Esophagus muscularis mucosa (tissue), 4 donors: ENCODE measurements at regions not wholly inside any gene's neighbourhood (a gene's known extent, or its start where the extent isn't known, plus 50 kb on each side); places are given as distances from the start of the nearest gene placed in this dataset.
"Not testable (repeated sequence)": the region's sequence is repeated elsewhere in the genome, so short reads cannot be mapped to it uniquely, and the experiment has no call there.

Experiments
- DNase-seq: peaks from one replicate; pipeline ENCODE4 v3.0.0-alpha.2; 2017; ENCODE audit errors: extremely low spot score
- H3K27ac ChIP-seq, 4 donors: fragments of 200-600 bp; sonication (generic); replicated peaks in 1 of 4; 1 replicate in 3 of 4; 2 replicates in 1 of 4; pipeline ENCODE4 v1.5.1; 2016 to 2019; ENCODE audit warnings: mild to moderate bottlenecking in 1 of 4
- H3K27me3 ChIP-seq, 4 donors: fragments of 200-600 bp; sonication (generic); one replicate each; pipeline versions ENCODE4 v1.5.1 to v1.6.0; 2016 to 2019
- H3K36me3 ChIP-seq, 4 donors: fragments of 200-600 bp; sonication (generic); one replicate each; pipeline ENCODE4 v1.5.1; 2016 to 2019
- H3K4me1 ChIP-seq, 4 donors: fragments of 200-600 bp; sonication (generic); one replicate each; pipeline ENCODE4 v1.5.1; 2016 to 2019
- H3K4me3 ChIP-seq, 4 donors: fragments of 200-600 bp; sonication (generic); 1 replicate in 2 of 4; 2 replicates in 2 of 4; pipeline ENCODE4 v1.5.1; 2016 to 2019; ENCODE audit warnings: mild to moderate bottlenecking in 4 of 4, moderate library complexity in 1 of 4
- H3K9me3 ChIP-seq, 4 donors: fragments of 200-600 bp; sonication (generic); 1 replicate in 3 of 4; 2 replicates in 1 of 4; pipeline ENCODE4 v1.5.1; 2016 to 2019
- CTCF ChIP-seq, 3 experiments: fragments of 200-600 bp in 2 of 3; fragments of 450-650 bp in 1 of 3; sonication (generic) in 2 of 3; IDR thresholded peaks; one replicate each; pipeline ENCODE4 v1.5.1; 2017 to 2019; ENCODE audit warnings: antibody characterized with exemption in 3 of 3, mild to moderate bottlenecking in 2 of 3, moderate library complexity in 1 of 3
- EP300 ChIP-seq: sonication (generic); formaldehyde crosslinking; IDR thresholded peaks from one replicate; pipeline ENCODE4 v1.6.1; 2017; ENCODE audit warnings: antibody characterized with exemption
- POLR2A ChIP-seq: fragments of 450-650 bp; IDR thresholded peaks from one replicate; pipeline ENCODE4 v1.6.1; 2017; ENCODE audit warnings: antibody characterized with exemption, moderate library complexity, mild to moderate bottlenecking, low read depth
- POLR2AphosphoS5 ChIP-seq, 2 donors: sonication (generic); formaldehyde crosslinking; IDR thresholded peaks; one replicate each; pipeline ENCODE4 v1.6.1; 2017; ENCODE audit warnings: antibody characterized with exemption in 2 of 2
- WGBS: methylation state at CpG from one replicate; pipeline ENCODE4 v1.1.5; 2018; 5-methylcytosine and 5-hydroxymethylcytosine counted together
- intact Hi-C: fragments of 100-400 bp; cut with DNase I; formaldehyde crosslinking; loops from one replicate; pipeline ENCODE4 v1.15.1; 2023
- small RNA-seq, 3 donors: library from RNA; depleted of rRNA; stranded (forward); fragments of <200 nt; gene quantifications; one replicate each; pipeline ENCODE3, GENCODE V24; 2016

GRCh38 chr5:62242000-62242399 lies 64.0 kb upstream of the KIF2A start:
- intact Hi-C loops, H3K27ac ChIP-seq, DNase-seq, H3K4me3 ChIP-seq, H3K27me3 ChIP-seq, H3K36me3 ChIP-seq, H3K9me3 ChIP-seq, H3K4me1 ChIP-seq: not testable (repeated sequence)
- WGBS: 89% methylated on average over 5 of the region's 5 CpGs

DNA sequence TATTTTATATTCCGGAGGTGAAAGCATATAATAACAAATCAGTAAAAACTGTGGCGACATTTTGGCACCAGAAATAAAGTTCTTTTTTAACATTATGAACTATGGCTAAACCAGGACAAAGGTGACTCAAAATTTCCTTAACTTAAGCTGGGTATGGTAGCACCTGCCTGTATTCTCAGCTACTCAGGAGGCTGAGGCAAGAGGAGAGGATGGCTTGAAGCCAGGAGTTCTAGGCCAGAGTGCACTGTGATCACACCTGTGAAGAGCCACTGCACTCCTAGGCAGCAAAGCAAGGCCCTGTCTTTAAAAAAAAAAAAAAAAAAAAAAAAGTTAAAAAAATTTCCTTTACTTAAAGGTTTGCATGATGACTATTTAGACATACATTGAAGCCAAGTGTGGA lies 63.0 kb upstream of the KIF2A start:
- H3K36me3 ChIP-seq, intact Hi-C loops, H3K4me1 ChIP-seq, H3K9me3 ChIP-seq, H3K27ac ChIP-seq, H3K4me3 ChIP-seq, DNase-seq, H3K27me3 ChIP-seq: not testable (repeated sequence)
- 84% methylated on average over 2 of the region's 2 CpGs for WGBS

DNA sequence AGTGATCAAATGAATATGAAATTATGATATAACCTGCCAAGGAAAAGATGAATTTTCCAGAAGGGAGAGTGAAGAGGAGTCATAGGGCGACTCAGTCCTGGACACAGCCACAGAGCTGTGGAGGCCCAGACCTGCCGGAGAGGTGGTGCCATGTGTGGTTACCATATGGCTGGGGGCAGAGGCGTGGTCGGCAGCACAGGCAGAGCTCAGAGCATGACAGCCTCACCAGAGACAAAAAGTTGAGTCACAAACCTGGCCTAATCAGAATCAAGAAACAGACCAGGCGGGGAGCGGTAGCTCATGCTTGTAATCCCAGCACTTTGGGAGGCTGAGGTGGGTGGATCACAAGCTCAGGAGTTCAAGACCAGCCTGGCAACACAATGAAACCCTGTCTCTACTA lies 57.8 kb upstream of the KIF2A start:
- H3K4me3 ChIP-seq, H3K27ac ChIP-seq, H3K36me3 ChIP-seq, H3K4me1 ChIP-seq, H3K27me3 ChIP-seq, H3K9me3 ChIP-seq, intact Hi-C loops, DNase-seq: not testable (repeated sequence)
- WGBS: 91% methylated on average over 6 of the region's 6 CpGs

DNA sequence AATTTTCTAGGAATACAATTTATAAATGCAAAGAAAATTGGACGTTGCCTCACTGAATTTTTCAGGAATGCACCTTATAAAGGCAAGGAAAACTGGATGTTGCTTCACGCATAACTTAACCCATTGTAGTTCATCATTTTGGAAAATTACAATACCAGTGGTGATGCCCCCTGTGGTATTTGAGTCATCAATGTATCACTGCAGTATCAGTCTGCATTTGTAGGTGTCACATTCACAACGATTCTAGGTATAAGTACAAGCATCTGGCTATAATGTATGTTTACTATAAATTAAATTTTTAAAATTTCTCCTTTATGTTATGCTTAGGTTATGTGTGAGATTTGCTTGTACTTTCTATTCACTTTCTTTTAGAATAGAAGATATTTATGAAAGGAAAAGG lies 55.9 kb upstream of the KIF2A start:
- intact Hi-C loops, H3K27ac ChIP-seq, DNase-seq, H3K9me3 ChIP-seq, H3K36me3 ChIP-seq, H3K4me1 ChIP-seq, H3K27me3 ChIP-seq, H3K4me3 ChIP-seq: not testable (repeated sequence)
- 79% methylated on average over 3 of the region's 3 CpGs for WGBS

- intact Hi-C loops, H3K27me3 ChIP-seq, H3K4me1 ChIP-seq, H3K4me3 ChIP-seq, DNase-seq, H3K27ac ChIP-seq, H3K36me3 ChIP-seq, H3K9me3 ChIP-seq: not testable (repeated sequence)
- 96% methylated on average over 4 of the region's 4 CpGs for WGBS
Observed at GRCh38 chr5:62250919-62251318, 55.1 kb upstream of the KIF2A start.

DNA sequence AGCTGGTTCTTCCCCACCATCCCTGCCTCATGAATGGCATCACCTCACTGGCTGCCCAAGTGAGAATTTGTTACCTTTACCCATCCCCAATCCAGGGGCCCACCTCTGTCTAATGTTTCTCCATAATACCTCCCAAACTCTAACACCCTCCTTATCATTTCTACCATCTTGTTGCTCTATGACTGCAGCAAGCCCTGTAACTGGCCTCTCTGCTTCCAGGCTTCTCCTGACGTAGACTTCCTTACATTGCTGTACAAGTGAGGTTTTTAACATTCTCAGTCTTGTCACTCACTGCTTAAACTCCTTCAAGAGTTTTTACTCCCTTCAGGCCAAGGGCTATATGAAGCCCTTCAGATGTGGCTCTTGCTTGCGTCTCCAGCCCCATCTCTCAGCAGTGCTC lies 53.5 kb upstream of the KIF2A start:
- DNase-seq, H3K9me3 ChIP-seq, H3K4me1 ChIP-seq, H3K4me3 ChIP-seq, H3K36me3 ChIP-seq, H3K27ac ChIP-seq, intact Hi-C loops, H3K27me3 ChIP-seq: not testable (repeated sequence)
- 93% methylated on average over 2 of the region's 2 CpGs for WGBS

GRCh38 chr5:62255551-62255950 lies 50.5 kb upstream of the KIF2A start:
- 65% methylated on average over 1 of the region's 1 CpG for WGBS
- H3K36me3 ChIP-seq, intact Hi-C loops, DNase-seq, H3K27me3 ChIP-seq, H3K4me3 ChIP-seq, H3K27ac ChIP-seq, H3K9me3 ChIP-seq, H3K4me1 ChIP-seq: not testable (repeated sequence)

GRCh38 chr5:62256161-62257019 lies 49.6 kb upstream of the KIF2A start:
- Histone ChIP-seq H3K27ac (no peak overlapping the region), H3K36me3 (no peaks in the 10 kb centered on the region), H3K9me3 (no peaks in the 10 kb centered on the region), H3K27me3 (no peaks in the 10 kb centered on the region), H3K4me3 (no peak overlapping the region), H3K4me1 (peaks cover 0 to 7% (median 0%) of the 10 kb centered on the region in 4 donors)
- WGBS: 25% methylated on average over 8 of the region's 8 CpGs
- DNase-seq: no peak
- intact Hi-C loops: no loop called here
- TF ChIP-seq EP300 (no peak), CTCF (IDR thresholded peaks at IDR 0.05) (no peak), POLR2A (no peak), POLR2AphosphoS5 (IDR thresholded peaks at IDR 0.05) (no peak)

Small RNA genes lying in the stretch of these regions (small RNA-seq; reads per million reads assigned to genes)
- gene RN7SKP157: 0 reads per million in 3 donors
- 0 reads per million in 3 donors for gene RNU6-913P
